ENCODE measurements at regions not wholly inside any gene's neighbourhood (a gene's known extent, or its start where the extent isn't known, plus 50 kb on each side); places are given as distances from the start of the nearest gene placed in this dataset.

DNA sequence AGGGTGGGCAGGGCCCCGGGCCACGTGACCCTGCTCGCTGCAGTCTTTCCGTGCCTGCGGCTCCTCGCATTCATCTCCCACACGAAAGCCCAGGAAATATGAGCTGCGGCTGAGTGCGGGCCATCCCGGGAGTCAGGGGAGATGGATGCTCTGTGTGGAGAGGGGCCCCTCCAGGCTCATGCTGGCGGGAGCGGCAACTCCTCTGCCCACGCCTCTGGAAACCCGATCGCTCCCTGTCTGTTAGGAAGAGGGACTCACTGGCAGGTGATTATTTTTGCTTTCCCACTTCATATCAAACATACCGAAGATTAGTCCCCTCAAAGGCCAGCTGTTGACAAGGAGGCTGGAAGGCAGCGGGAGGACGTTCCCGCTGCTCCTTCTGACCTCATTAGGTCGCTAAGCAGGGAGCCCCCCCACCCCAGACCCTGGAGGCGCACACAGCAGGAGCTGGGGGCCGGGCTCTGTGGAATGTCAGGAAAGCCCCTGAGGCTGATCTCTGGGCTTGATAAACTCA, 228.5 kb downstream of the FOXL1 start (continued):
- TF ChIP-seq, protein P1, sequence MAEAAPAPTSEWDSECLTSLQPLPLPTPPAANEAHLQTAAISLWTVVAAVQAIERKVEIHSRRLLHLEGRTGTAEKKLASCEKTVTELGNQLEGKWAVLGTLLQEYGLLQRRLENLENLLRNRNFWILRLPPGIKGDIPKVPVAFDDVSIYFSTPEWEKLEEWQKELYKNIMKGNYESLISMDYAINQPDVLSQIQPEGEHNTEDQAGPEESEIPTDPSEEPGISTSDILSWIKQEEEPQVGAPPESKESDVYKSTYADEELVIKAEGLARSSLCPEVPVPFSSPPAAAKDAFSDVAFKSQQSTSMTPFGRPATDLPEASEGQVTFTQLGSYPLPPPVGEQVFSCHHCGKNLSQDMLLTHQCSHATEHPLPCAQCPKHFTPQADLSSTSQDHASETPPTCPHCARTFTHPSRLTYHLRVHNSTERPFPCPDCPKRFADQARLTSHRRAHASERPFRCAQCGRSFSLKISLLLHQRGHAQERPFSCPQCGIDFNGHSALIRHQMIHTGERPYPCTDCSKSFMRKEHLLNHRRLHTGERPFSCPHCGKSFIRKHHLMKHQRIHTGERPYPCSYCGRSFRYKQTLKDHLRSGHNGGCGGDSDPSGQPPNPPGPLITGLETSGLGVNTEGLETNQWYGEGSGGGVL (tag by site-specific recombination; IDR thresholded peaks at IDR 0.05) = peak; percentile 40; the same call in 1 of the 2 replicates
- peak; percentile 57 for TF ChIP-seq GLIS1 (tag by site-specific recombination; IDR thresholded peaks at IDR 0.05)
- TF ChIP-seq ZFHX2 (tag by site-specific recombination; conservative IDR thresholded peaks at IDR 0.05) = peak; percentile 82
- TF ChIP-seq KLF10 (tag by site-specific recombination; IDR thresholded peaks at IDR 0.05) = peak; percentile 55; the same call in 1 of the 2 replicates
- TF ChIP-seq, protein P2, sequence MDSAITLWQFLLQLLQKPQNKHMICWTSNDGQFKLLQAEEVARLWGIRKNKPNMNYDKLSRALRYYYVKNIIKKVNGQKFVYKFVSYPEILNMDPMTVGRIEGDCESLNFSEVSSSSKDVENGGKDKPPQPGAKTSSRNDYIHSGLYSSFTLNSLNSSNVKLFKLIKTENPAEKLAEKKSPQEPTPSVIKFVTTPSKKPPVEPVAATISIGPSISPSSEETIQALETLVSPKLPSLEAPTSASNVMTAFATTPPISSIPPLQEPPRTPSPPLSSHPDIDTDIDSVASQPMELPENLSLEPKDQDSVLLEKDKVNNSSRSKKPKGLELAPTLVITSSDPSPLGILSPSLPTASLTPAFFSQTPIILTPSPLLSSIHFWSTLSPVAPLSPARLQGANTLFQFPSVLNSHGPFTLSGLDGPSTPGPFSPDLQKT (IDR thresholded peaks at IDR 0.05; ENCODE audit: borderline replicate concordance, low read depth, low read length) = no peak
- TF ChIP-seq IKZF3 (tag by site-specific recombination; IDR thresholded peaks at IDR 0.05) = peak; percentile 79
- TF ChIP-seq ZNF623 (tag by site-specific recombination; IDR thresholded peaks at IDR 0.05) = no peak
- TF ChIP-seq SP7 (tag by site-specific recombination; IDR thresholded peaks at IDR 0.05) = peak; percentile 78

DNA sequence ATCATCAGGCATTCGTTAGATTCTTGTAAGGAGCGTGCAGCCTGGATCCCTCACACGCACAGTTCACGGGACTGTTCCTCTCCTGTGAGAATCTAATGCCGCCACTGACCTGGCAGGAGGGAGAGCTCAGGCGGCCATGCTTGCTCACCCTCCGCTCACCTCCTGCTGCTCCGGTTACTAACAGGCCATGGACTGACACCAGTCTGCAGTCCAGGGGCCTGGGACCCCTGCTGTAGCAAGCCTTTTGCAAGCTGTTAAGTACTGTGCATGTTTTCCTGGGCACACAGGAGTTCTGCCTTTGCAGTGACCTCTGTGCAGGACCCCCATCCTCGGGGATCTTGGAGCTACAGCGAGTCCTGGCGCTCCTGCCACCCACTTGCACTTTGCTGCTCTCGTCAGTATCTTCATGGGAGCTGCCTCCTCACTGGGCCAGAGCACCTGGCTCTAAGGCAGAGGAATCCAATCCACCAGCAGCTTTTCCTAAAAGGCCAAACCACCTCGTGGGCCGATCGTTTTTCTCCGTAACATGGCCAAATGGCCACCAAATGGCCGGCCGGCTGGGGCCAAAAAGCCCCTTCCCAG, 230.6 kb downstream of the FOXL1 start:
- ChIA-PET CTCF (interaction anchor here (0.6 to 1.0 kb wide), 4 partner anchors 25 to 245 kb away, joined by 3 to 5 read pairs (median 4); no protein-coding TSS in a partner anchor), POLR2A (no interaction called here)
- H3K4me1 ChIP-seq (ENCODE audit: control insufficient read depth, insufficient read depth, low read length) = peaks cover 5% of the 10 kb centered on the region; the same call in 1 of the 2 replicates
- H3K4me3 ChIP-seq (ENCODE audit: low read depth, low read length) = no peak overlapping the region
- no peak overlapping the region for H3K27ac ChIP-seq (ENCODE audit: extremely low read depth, low read depth, low read length)
- no peaks in the 10 kb centered on the region for H3K36me3 ChIP-seq (ENCODE audit: control insufficient read depth in 2 of 2, insufficient read depth in 1 of 2, low read length in 2 of 2)
- TF ChIP-seq ZIC2 (tag by site-specific recombination; IDR thresholded peaks at IDR 0.05) (peak; percentile 91), BCL11B (tag by site-specific recombination; IDR thresholded peaks at IDR 0.05; ENCODE audit: low read depth) (no peak)
- H3K9me3 ChIP-seq (ENCODE audit: control insufficient read depth, insufficient read depth, low read depth, low read length) = no peaks in the 10 kb centered on the region

DNA sequence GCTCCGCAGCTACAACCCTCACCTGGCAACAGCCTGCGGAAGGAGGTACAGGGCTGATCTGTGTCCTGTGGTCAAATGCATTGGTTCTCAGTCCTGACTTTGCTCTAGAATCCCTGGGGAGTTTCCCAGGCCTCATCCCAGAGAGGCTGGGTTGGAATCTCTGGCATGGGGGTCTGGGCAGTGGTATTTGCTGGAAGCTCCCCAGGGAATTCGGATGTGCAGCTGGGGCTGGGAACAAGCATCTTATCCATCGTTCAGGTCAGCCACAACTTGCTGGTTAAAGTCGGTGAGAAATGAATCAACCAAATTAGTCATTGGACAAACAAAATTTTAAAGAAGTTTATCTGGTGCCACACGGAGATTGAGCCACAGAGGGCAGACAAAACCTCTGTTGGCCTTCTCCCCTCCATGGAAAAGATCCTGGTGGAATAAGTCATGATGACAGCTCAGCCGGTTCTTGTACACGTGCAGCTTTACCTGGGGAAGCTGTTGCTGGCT, 231.2 kb downstream of the FOXL1 start:
- H3K4me3 ChIP-seq (ENCODE audit: low read depth, low read length) = no peak overlapping the region
- H3K27ac ChIP-seq (ENCODE audit: extremely low read depth, low read depth, low read length) = no peak overlapping the region
- ChIA-PET POLR2A (no interaction called here), CTCF (interaction anchor here (0.7 to 1.1 kb wide), 3 partner anchors 25 to 235 kb away, joined by 3 to 6 read pairs (median 4); no protein-coding TSS in a partner anchor)
- no peaks in the 10 kb centered on the region for H3K36me3 ChIP-seq (ENCODE audit: control insufficient read depth in 2 of 2, insufficient read depth in 1 of 2, low read length in 2 of 2)
- H3K9me3 ChIP-seq (ENCODE audit: control insufficient read depth, insufficient read depth, low read depth, low read length) = no peaks in the 10 kb centered on the region
- TF ChIP-seq ZNF2 (tag by site-specific recombination; IDR thresholded peaks at IDR 0.05) (no peak), ZBTB48 (tag by site-specific recombination; IDR thresholded peaks at IDR 0.05) (no peak), ZNF433 (tag by site-specific recombination; IDR thresholded peaks at IDR 0.05; ENCODE audit: low read depth) (no peak), ZNF529 (tag by site-specific recombination; IDR thresholded peaks at IDR 0.05; ENCODE audit: insufficient replicate concordance) (no peak)
- TF ChIP-seq, protein P3, sequence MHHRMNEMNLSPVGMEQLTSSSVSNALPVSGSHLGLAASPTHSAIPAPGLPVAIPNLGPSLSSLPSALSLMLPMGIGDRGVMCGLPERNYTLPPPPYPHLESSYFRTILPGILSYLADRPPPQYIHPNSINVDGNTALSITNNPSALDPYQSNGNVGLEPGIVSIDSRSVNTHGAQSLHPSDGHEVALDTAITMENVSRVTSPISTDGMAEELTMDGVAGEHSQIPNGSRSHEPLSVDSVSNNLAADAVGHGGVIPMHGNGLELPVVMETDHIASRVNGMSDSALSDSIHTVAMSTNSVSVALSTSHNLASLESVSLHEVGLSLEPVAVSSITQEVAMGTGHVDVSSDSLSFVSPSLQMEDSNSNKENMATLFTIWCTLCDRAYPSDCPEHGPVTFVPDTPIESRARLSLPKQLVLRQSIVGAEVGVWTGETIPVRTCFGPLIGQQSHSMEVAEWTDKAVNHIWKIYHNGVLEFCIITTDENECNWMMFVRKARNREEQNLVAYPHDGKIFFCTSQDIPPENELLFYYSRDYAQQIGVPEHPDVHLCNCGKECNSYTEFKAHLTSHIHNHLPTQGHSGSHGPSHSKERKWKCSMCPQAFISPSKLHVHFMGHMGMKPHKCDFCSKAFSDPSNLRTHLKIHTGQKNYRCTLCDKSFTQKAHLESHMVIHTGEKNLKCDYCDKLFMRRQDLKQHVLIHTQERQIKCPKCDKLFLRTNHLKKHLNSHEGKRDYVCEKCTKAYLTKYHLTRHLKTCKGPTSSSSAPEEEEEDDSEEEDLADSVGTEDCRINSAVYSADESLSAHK (tag by site-specific recombination; IDR thresholded peaks at IDR 0.05) = no peak
- peaks cover 5% of the 10 kb centered on the region; the same call in 1 of the 2 replicates for H3K4me1 ChIP-seq (ENCODE audit: control insufficient read depth, insufficient read depth, low read length)
